GM21619 (cell line): ENCODE measurements at regions not wholly inside any gene's neighbourhood (a gene's known extent, or its start where the extent isn't known, plus 50 kb on each side); places are given as distances from the start of the nearest gene placed in this dataset.

Source experiments
- ATAC-seq: cut with Tn5 transposase; IDR thresholded peaks from one replicate; pipeline ENCODE4 v1.9.1; 2021; ENCODE audit not compliant: unreplicated experiment

DNA sequence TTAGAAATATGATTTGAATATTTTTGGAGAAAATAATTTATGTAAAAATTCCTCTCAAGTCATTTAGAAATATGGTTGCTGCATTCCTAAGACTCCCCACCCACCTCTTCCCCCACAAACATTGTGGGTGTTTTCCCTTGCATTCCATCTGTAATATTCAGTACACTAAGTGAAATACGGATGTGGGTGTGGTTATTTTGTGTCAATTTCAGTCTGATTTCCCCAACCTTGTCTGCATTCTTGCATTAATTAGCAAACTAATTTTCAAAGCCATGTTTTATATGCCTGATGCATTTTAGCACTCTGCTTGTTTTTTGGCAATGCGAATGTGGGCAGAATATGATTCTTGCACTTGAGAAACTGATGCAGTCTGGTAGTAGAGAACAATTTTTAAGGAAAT lies 408.3 kb upstream of the RGMA start:
- ATAC-seq, result no peak

DNA sequence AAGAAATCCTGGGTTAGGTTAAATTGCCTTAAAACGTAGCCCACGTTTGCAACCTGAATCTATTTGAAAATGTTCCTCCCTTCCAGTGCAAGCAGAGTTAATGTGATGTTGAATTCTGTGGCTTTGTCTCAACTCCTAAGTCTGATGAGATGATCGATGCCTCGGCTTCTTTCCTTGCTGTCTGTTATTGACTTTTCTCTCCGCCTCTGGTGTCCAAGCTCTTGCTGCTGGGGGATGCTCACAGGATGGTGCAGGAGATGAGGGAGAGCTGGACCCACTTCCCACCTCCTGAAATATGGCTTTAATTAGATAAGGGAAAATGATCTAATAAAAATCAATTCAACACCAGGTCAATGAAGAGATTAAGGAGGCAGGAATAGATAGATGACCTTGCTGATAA lies 407.9 kb upstream of the RGMA start:
- no peak for ATAC-seq

DNA sequence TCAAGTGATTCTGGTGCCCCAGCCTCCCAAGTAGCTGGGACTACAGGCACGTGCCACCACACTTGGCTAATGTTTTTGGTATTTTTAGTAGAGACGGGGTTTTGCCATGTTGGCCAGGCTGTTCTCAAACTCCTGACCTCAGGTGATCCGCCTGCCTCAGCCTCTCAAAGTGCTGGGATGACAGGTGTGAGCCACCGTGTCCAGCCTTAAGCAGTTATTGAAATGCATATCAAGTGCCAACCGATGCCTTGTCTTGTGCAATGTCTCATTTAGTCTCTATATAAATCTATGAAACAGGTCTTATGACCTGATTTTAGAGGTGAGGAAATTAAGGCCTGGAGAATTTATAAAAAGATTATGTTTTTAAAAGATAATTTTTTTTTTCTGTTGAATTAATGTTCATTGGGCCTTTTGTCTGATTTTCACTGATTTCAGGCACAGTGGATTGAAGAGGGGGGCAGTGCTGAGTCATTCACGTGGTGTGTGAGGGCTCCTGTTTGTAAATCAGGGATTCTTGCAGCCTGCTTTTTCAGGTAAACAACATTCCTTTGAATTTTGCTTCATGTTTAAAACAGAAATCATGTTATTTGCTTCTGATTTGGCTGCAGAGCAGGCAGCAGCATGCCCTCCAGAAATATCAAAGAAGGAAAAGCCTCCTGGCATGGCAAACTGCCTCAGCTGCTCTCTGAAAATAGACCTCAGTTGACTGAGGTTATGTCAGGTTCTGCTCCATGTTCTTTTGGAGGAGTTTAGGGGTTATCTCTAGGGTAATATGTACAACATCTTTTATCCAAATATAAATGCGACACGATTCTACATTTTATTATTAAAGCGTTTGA lies 407.0 kb upstream of the RGMA start:
- ATAC-seq, result no peak

DNA sequence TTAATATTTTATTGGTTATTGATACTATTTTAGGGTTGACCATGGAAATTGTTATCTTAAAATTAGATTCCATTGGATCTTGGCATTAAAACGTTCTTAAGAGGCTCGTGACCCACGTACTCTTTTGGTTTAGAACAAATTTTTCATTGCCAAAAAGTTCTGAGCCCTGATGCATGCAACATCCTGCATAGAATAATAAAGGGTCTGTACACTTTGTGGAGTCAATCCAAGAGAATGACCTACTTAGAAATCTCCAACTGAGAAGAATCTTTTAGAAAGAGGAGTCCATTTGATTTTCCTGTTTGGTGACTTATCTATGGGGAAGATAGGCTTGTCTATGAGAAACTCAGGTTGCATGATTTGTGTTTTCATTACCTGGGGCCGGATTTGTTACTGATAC lies 404.2 kb upstream of the RGMA start:
- no peak for ATAC-seq

DNA sequence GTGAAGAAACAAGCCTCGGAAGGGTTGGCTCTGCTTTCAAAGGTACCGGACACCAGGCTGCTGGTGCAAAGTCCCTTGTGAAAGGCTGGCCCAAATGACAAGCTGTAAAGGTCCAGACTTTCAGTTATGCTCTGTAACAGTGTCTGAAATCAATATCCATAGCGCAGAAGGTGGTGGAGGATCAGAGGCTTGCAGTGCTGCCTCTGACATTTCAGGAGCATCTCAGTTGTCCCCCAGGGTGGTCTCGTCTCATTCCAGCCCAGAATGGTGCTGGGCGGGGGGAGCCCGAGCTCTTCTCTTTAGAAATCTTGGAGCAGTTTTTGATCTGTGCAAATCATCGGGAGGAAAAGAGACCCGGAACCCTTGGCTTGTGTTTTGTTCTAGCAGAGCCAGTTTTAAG lies 402.3 kb upstream of the RGMA start:
- ATAC-seq, result no peak

DNA sequence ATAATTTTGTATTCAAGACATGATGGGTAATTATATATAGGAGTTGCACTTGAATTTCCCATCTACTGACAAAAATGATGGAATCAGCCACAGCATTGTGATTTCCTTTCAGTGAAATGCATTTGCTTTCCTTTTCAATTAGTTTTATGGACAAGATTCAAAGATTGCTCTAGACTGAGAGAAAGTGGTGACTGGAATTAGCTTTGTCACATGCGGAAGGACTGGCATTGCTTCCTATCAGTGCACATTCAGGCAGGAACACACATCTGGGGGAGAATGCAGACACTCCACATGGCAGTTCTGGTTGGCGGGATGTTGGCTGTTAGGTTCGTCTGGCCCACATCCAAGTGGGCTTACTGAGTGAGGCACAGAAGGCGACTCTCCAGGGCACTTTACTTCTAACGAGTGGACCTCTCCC lies 399.3 kb upstream of the RGMA start:
- ATAC-seq, result no peak

DNA sequence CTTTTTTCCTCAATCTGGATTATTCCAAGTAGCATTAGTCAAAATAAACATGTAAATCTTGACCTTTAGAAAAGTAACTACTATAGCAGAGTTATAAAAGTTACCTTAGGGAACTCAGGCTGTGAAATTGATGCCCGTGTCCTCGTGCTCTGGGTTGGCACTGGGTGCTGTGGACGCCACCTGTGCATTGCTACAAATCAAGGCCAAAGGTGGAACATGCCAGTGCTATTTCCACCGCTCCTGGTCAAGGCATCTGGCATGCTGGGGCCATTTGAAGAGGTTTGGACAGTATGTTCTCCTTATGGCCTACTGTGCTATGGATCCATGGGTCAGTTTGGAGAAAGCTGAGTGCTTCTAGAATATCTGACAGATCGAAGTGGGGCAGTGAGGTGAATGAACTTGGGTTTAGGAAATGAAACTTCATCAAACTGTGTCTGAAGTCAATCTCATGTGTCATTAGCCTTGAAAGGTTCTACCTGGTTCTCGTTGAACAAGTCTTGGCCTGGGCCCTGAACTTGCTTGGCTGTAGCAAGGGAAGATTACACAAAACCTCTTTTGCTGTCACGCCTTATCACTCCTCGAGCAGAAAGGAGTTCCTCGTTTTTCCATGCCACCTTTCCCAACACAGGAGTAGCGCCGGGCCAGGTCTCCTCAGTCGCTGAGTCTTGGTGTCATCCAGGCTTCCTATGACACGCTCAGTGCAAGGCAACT lies 397.6 kb upstream of the RGMA start:
- ATAC-seq, result no peak

DNA sequence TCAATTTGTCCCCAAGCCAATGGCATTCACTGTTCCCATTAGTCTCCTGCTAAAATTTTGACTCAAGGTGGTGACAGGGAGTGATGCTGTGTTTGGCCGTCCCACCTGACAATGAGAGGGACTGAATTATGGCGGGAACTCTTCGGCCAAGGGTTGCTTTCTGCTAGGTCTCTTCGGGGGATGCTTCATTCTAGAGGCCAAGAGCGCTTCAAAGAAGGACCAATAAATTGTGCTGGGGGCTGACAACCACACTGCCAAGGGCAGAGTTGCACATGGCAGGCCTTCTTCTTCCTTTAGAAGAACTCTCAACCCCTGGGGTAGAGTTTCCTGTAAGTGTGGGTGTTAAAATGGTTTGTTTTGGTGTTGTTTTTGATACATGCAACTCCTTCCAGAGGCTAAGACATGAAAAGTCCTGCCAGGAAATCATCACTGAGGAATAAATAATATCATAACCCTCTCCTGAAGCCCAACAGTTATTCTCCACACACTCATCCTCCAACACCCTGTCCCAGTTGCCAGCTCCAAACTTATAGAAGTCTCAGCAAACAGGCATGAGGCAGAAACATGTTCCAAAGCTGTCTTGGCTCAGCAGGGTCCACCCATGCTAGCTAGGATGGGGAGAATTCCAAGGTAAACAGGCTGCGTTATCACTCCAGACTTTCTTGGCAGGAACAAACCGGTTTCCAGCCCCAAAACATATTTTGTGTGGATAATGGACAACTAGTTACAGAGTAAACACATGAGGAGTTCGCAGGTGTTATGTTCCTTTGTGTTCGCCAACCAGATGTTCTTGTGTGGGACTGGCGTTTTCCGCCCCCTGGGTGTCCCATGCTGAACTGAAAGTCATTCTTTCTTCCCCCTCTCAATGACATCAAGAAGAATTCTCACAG lies 396.7 kb upstream of the RGMA start:
- ATAC-seq, result no peak

DNA sequence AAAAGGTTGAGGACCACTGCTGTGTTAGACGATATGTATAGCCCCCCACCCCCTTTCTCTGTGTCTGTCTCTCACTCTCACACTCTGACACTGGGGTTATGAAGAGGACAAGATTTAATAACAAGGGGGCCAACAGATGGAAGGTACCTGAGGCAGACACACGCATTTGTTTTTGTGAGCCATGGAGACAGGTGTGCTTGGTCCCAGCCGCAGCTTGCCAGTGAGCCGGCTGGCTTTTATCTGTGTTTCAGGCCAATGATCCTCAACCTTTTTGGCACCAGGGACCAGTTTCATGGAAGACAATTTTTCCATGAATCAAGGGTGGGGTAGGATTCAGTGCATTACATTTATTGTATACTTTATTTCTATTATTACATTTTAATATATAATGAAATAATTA lies 394.9 kb upstream of the RGMA start:
- ATAC-seq, result no peak

DNA sequence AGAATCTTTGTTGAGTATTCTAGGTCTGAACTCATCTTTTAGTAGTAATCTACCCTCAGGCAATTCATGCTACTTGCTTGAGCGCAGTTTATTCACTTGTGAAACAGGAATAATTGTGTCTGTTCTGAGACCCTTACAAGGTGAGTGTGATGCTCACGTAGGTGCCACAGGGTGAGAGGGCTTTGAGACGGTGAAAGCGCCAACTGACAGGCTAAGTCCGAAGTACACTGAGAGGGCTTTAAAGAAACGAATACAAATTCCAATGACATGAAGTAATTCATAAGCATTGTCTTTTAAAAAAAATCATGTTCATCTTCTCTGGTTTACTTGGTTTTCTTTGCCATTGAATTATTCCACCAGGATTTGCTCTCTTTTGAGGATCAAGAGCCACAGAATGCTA lies 393.7 kb upstream of the RGMA start:
- ATAC-seq, result no peak

DNA sequence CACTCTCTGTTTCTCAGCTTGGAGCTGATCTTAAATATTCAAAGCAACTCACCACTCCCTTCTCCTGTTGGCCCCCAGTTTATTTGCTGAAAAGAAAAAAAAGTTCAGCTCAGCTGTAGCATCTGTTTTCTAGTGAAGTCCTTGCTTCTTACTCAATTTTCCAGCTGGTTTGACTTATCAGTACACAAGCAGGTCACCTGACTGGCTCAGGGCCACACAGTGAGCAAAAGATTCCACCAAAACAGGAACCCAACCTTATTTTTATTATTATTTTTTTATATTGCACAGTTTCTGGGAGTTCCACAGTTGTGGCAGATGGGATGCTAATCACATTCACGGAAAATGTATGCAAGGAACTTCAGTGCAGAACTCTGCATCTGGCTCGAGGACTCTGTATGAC lies 390.7 kb upstream of the RGMA start:
- no peak for ATAC-seq

DNA sequence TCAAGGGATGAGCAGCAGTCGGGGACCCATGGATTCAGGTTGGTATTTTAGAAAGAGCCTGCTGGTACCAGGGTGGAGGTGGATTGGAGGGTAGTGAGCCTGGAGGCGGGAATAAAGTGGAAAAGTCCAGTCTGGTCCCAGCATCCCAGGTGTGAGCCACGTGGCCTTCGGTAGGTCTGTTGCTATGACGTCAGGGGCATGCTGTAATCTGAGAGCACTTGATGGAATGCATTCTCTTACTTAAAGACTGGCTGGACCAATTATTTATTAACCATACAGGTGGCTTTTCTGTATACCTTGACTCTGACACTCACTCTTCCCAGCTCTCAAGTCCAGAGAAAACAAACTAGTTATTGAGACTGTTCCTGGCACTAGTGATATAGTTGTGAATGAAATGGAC lies 389.9 kb upstream of the RGMA start:
- ATAC-seq, result no peak

DNA sequence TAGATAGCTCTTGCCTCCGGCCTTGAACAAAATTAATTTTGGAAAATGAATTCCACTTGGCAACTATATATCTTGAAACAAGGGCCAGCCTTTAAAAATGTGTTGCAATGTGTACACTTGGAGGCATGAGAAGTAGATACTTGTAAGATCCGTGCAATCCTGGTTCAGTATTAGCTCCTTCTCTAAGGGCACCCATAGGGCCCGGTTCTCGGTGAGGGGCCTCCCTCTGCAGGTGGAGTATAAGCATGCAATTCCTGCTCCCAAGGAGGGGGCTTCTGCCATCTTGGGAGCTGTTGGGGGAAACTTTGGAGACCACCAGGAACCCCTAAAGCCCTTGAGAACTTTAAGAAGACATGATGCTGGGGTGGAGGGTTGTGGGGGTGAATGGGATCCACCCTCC lies 388.7 kb upstream of the RGMA start:
- ATAC-seq, result no peak

DNA sequence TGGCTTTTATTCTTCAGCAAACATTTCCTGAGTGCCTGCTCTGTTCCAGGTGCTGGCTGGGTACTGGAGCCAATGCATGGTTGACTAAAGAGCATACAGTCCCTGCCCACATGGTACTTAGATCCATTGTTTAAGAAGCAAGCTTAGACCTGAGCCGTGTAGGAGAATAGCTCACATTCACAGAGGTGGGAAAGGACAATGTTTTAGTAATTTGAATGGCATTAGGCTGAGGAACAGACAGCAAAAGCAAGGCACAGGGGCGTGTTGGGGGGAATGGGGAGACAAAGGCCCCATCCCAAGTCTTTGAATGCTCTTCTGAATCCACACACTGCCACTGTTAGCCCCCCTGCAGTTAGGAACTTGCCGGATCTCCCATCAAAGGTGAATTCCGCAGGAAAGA lies 388.2 kb upstream of the RGMA start:
- no peak for ATAC-seq

DNA sequence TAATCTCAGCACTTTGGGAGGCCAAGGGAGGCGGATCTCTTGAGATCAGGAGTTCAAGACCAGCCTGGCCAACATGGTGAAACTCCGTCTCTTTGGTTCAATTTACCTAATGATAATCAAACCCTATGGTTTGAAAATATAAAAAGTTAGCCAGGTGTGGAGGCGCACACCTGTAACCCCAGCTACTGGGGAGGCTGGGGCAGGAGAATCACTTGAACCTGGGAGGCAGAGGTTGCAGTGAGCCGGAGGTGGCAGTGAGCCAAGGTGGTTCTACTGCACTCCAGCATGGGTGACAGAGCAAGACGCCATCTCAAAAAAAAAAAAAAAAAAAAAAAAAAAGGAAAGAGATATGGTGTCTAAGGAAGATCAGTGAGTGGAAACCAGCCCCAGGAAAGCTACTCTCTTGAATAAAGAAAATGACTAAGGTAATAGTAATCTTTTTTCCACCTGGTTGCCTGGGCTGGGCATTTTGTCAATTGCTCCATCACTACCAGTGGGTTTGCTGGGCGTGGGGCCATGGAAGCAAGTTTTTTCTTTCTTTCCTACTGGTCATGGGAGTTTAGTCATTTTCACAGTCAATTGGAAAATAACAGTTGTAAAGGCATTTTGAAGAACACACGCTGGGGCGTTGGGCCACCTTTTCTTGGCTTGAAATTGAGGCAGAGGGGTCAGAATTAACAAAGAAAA lies 387.6 kb upstream of the RGMA start:
- ATAC-seq, result no peak

DNA sequence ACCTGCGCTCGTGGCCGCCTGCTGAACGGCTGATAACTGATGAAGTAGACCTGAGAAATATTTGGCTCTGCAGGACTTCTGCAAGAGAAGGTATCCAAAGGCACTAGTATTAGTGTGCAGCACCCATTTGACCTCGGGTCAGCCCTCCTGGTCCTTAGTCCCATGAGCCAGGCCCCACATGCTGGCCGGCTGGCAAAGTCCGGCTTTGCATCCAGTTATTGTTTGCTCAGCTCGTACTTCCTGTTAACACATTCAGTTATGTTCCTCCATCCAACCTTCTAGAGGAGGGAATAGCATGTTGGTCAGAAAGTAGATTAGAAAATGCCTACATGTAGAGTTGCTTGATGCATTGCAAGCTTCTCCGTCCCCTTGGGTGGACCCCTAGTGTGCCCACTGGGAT lies 385.7 kb upstream of the RGMA start:
- no peak for ATAC-seq

DNA sequence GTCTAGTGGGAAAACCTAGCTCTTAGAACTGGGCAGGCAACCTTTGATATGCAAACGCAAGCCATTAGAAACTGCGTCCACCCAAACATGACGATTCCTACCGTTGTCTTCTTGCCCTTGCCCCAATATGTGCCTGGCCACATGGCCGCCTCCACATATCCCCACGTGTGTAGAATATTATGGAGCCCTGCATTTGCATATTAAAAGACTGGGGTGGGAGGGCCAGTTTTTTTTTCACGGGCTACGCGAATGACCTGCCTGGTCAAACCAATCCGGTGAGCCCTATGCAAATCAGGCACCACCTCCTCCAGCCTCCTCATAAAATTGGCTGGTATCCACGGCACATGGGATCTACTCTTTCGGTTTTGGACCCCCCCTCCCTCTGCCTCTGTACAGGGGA lies 381.0 kb upstream of the RGMA start:
- no peak for ATAC-seq

DNA sequence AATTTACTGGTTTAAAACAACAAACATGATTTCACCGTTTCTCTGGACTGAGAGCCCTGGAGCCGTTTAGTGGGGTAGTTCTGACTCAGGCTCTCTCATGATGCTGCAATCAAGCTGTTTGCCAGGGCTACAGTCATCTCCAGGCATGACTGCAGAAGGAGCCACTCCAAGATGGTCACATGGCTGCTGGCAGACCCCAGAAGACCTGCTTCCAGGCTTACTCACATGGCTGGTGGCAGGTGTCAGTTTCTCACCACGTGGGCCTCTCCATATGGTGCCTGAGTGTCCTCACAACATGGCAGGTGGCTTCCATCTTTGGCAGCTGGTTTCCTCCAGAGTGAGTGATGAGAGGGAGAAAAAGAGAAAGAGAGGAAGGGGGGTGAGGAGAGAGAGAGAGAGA lies 378.3 kb upstream of the RGMA start:
- ATAC-seq, result no peak

DNA sequence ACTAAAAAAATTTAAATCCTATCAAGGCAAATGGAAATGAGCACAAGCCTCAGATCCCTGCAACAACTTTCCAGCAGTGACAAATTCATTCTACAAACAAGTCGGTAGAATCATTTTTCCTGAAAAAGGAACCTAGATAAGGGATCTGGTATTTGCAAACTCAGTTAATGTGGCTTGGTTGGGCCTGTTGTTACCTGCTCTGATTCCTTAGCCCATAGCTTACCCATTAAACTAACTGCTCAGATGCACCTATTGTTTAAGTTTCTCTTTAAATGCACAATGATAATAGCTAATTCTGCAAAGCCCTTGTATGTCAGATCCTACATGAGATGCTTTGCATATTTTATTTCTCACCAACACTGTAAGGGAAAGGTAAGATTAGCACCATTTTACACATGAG lies 377.4 kb upstream of the RGMA start:
- no peak for ATAC-seq

DNA sequence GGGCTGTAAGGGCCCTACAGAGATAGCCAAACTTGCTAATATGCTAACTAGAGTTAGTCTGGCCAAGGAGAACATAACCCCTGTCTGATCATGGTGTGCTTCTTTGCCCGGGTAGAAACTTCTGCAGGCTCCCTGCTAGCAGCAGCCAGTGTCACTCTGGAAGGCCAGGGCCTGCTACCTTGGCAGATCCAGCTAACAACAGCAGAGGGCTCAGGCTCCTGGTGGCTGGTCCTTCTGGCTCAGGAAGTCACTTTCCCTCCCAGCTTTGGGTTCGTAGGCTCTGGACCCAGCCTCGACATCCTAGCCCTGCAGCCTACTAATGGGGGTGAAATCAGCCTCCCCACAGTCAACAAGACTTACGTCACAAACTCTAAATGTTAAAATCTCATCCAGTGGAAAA lies 373.7 kb upstream of the RGMA start:
- ATAC-seq, result no peak

DNA sequence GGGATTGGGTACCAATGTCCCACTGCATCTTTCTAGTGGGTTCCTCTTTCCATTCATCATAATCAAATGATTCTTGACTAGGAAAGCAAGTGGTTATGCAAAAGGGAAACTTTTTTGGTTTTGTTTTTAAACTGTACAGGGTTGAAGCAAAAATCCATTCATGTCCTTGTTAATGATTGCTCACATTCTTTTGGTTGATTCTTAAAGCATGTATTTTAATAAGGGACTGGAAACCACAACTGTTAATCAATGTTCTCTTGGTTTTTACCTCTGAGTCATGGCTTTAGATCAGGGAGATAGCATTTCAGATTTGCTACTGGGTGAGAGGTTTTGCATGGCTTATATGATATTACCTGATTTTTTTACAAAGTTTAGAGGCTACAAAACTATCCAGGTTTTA lies 371.7 kb upstream of the RGMA start:
- peak; percentile 80 for ATAC-seq
